Amniotic epithelial cell (primary cell): ENCODE measurements at regions not wholly inside any gene's neighbourhood (a gene's known extent, or its start where the extent isn't known, plus 50 kb on each side); places are given as distances from the start of the nearest gene placed in this dataset.

ENCODE experiments used
- DNase-seq: peaks from one replicate; pipeline ENCODE4 v3.0.0-alpha.2; 2010; ENCODE audit warnings: low read depth

GRCh38 chr6:26312501-26313397, 52.2 kb upstream of the BTN3A2 start:
- DNase-seq = peak; percentile 89
